ENCODE measurements at regions not wholly inside any gene's neighbourhood (a gene's known extent, or its start where the extent isn't known, plus 50 kb on each side); places are given as distances from the start of the nearest gene placed in this dataset.
A peak's percentile ranks its signal among the peaks of the same experiment; 100 is the strongest.

DNA sequence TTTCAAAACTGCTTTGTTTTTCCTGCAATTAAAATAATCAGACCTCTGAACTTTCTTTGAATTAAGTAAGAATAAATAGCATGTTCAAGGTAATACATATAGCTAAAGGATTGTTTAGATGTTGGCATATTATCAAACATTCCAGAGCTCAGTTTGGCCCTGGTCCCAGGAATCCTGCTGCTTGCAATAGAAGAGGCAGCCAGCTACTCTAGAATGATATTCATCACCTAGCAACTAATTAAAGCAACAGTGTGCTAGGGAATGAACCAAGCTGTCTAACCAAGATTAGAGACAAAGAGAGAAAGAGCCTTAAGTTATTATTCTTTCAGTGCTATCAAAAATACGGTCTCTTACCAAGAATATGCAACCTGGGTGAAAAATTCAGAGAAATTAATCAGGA, 460.9 kb downstream of the GABRG1 start:
- ATAC-seq (peak; percentile 86), DNase-seq (peak; percentile 31 to 53)
- intact Hi-C loops (cut with DNase I, micrococcal nuclease): no loop called here

DNA sequence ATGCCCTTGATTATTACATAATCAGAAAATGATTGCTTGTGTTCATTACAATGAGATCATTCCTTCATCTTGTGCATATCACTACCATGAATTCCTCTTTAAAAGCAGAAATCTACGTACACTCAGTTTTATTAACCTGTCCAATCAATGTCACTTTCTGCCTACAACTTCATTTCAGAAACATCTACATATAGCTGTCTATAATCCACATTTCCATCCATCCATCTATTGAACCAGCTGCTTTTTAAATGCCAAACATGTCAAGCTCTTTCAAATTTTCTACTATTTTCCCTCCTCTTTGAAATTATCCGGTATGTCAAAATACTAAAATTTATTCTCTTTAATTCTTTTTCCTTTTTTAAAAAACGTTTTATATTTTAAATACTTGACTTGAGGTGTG, 462.0 kb downstream of the GABRG1 start:
- DNase-seq: no peak
- intact Hi-C loops (cut with DNase I, micrococcal nuclease): no loop called here

DNA sequence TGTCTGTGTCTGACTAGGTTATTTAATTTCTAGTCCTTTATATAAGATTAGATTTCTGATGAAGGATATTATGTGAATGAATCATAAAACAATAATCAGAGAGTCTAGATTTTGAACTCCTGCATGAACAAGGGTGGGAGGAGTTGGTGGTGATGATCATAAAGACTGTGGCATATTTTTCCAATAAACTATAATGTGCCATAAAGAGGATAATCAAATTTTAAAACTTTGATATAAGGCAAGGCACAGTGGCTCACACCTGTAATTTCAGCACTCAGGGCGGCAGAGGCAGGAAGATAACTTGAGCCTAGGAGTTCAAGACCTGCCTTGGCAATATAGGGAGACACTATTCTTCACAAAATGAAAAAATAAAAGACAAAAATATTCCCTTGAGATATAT, 473.3 kb downstream of the GABRG1 start:
- ATAC-seq (peak; percentile 90), DNase-seq (peak; percentile 19 to 27)
- intact Hi-C loops (cut with DNase I, micrococcal nuclease): no loop called here

More for the DNA sequence above, 462.0 kb downstream of the GABRG1 start:
- no peak for ATAC-seq

DNA sequence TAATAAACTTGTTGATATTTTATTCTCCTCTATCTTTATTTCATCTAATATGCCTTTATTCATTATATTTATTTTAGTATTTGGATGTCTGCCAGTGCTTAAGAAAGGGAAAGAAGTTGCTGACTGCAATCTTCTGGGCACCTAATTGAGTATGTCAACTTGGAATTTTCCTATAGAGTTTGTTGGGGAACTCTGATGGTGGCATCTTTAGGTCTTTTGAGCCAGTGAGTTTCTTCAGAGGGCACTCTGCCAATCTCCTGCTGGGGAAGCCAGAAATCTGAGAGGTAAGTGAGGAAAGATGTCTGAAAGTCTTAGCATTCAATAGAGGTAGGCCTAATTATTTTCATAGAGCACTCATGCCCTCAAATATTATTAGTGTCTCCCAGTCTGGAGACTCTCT, 475.0 kb downstream of the GABRG1 start:
- no peak for DNase-seq
- intact Hi-C loops (cut with DNase I, micrococcal nuclease): no loop called here
- no peak for ATAC-seq

DNA sequence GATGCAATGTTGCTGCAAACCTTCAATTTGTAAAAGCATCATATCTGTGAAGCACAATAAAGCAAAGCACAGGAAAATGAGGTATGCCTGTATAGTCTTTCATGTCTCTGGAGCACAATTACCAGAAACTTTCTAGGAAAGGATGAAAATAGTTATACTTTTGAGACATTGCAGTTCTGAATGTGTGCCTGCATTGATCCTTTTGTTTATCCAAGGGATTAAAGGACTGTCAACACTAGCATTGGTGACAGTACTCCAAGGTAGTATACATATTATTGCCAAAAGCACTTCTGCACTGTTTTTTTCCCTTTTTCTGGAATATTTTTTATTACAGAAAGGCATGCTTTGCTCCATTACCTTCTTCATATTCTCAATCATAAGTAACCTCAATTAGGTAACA, 476.0 kb downstream of the GABRG1 start:
- ATAC-seq: peak; percentile 20

DNA sequence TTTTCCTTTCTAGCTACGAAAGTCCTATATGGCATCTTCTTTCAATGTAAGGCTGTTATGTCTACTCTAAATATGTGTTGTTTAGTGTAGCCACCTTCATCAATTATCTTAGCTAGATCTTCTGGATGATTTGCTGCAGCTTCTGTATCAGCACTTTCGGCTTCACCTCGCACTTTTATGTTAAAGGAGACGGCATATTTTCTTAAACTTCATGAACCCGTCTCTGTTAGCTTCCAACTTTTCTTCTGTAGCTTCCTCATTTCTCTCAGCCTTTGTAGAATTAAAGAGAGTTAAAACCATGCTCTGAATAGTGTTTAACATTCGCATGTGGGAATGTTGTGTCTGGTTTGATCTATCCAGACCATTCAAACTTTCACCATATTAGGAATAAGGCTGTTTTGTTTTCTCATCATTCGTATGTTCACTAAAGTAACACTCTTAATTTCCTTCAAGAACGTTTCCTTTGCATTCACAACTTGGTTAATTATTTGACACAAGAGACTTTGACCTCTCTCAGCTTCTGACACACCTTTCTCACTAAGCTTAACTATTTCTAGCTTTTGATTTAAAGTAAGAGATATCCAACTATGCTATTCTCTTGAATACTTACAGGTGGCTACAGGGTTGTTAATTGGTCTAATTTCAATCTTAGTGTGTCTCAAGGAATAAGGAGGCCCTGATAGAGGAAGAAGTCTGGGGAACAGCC, 476.8 kb downstream of the GABRG1 start:
- ATAC-seq: peak; percentile 83
- no peak for DNase-seq
- intact Hi-C loops (cut with DNase I, micrococcal nuclease): no loop called here

More for the DNA sequence above, 476.0 kb downstream of the GABRG1 start:
- DNase-seq: no peak
- intact Hi-C loops (cut with DNase I, micrococcal nuclease): no loop called here

DNA sequence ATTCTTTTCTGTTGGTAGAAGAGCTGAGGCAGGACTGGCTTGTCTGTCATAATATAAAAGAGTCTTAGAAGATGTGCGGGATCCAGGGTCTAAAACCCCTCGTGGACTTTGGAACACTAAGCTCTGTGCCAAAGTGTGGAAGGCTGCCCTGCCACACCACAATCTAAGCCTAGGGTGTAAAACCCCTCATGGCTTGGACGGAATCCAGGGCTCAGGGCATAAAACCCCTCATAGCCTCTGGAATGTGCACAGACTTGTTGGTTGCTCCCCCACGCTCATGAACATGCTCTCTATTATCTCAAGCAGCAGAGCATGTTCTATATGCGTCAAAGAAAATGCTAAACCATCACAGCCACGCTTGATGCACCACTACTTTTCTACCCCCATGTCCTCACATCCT, 483.6 kb downstream of the GABRG1 start:
- ATAC-seq (no peak), DNase-seq (peak in 1 of 2 donors; percentile 12)
- intact Hi-C loops (cut with DNase I, micrococcal nuclease): no loop called here

DNA sequence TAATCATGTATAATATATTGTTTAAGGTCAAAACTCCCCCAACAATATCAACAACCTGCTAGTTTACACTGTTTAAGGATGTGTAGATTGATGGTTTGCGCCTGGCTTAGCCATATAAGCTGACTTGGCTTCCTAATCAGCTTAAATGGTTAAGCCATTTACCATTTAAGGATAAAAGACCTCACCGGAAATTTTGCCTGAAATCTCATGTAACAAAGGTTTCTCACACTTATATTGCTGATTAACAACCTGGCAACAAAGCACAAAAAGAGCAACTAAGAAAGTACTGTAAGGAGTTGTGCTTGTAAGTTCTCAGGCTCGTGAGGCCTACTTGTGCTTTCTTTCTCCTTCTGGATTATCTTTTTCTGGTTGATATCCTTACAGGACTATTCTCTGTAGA, 485.2 kb downstream of the GABRG1 start:
- intact Hi-C loops (cut with DNase I, micrococcal nuclease): no loop called here
- peak; percentile 71 for ATAC-seq
- no peak for DNase-seq

DNA sequence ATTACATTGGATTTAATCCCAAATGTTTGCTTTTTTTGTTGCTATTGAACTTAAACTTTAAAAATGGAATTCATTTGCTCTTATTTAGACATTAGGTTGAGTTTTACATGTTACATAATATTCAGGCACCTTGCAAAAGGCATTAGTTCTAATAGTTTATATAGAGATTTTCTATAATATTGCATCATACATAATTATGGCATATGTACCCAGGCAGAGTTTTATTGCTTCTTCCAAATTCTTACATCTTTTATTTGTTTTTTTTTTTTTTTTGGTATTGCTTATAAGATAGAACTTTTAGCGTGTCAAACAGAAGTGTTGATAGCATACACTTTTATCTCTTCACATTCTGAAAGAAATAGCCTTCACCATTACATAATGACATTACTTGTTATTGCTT, 487.7 kb downstream of the GABRG1 start:
- intact Hi-C loops (cut with DNase I, micrococcal nuclease): no loop called here
- DNase-seq (no peak), ATAC-seq (no peak)

DNA sequence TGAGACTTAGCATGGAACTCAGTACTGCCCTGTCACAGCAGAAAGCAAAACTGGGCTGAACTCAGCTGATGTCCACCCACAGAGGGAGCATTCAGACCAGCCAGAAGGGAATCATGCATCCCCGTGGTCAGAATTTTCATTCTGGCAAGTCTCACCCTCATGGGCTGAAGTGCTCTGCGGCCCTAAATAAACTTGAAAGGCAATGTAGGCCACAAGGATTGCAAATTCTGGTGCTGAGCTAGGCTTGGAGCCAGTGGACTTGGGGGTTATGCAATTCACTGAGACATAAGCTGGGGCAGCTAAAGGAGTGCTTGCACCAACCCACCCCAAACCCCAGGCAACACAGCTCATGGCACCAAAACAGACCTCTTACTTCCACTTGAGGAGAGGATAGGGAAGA, 494.1 kb downstream of the GABRG1 start:
- intact Hi-C loops (cut with DNase I, micrococcal nuclease): no loop called here
- DNase-seq (no peak), ATAC-seq (no peak)

DNA sequence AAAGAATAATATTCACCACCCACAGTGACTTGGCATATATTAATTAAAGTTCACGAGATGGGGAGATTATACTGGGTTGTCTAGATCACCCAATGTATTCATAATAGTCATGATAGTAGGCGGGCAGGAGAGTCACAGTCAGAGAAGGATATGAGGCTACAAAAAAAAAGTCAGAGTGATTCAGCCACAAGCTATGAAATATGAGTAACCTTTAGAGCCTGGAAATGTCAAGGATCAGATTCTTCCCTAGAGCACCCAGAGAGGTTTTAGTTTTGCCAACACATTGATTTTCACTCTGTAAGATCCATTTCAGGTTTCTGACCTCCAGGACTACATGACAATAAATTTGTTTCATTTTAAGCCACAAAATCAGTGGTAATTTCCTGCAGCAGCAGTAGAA, 501.9 kb downstream of the GABRG1 start:
- ATAC-seq (peak; percentile 48), DNase-seq (no peak)
- intact Hi-C loops (cut with DNase I, micrococcal nuclease): no loop called here

DNA sequence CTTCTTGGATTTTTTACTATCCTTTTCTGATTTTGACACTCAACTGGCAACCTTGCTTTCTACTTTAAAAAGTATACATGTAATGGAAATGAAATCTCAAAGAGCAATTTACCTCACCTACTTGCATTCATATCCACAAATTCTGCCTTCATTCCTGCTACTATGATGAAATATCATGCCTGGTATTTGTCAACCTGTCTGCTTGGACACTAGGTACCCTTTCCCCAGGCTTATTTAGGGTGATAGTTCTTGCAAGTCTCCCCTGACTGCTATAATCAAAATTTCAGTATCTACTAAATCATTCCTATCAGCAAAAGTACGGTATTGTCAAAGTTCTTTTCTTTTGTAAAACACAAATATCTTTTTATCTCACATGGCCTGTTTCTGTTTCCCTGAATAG, 503.0 kb downstream of the GABRG1 start:
- ATAC-seq: no peak
- no peak for DNase-seq
- intact Hi-C loops (cut with DNase I, micrococcal nuclease): no loop called here

DNA sequence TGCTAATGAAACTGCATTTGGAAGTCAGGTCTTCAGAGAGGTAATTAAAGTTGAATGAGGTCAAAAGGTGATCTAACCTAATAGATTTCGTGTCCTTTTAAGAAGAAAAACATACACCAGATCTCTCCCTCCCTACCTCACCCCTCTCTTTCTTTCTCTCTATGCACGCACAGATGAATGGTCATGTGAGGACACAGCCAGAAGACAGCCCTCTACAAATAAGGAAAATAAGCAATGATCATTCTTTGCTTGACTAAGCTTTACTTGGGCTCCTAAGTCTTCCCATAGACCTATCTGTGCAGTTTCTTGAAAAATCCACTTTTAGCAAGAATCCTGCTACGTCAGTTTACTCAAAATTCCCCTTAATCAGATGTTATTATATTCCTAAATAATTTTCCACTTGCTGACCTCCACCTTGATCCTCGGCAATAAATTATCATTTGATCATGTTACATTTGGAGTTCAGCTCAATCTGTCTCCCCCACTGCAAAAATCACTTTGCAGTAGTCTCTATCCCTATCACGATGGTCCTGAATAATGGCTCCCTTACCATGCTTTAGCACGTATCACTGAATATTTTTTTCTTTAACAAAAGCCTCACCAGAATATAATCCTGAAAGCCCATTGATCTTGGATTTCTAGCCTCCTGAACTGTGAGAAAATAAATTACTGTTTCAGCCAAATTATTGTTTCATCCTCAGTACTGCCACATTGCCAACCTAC, 527.3 kb downstream of the GABRG1 start:
- DNase-seq (no peak), ATAC-seq (no peak)
- intact Hi-C loops (cut with DNase I, micrococcal nuclease): no loop called here

DNA sequence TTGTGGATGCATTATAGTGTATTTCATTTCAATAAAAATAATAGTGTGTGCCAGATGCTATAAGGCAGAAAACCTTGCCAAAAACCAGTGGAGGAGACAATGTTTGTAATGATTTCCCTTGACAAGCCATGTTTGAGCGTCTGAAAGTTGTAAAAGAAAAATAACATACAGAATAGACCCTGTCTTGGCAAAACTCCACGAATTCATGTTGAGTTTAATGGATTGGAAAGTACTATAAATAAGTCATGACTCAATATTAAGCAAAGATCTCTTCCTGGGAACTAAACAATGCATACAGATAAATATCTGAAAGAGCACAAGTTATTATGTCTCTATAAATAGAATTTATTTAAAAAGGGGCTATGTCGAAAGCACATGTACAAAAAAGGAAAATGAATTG, 543.5 kb downstream of the GABRG1 start:
- DNase-seq (no peak), ATAC-seq (no peak)
- intact Hi-C loops (cut with DNase I, micrococcal nuclease): no loop called here

DNA sequence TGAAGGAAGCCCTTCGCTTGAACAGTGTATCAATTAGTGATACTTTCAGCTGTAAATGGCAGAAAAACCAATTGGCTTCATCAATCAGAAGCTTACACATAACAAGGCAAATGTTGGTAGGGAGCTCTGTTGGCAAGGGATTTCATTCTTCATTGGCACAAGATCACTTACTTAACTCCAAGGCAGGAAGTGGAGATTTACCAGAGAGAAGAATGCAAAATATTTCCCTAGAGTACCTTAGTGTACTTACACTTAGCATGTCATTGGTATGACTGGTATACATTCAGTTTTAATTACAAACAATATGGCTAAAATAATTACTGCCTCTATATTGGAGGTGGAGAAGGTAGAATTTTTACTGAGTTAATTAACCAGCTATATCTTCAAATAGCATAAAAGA, 545.0 kb downstream of the GABRG1 start:
- no peak for DNase-seq
- intact Hi-C loops (cut with DNase I, micrococcal nuclease): no loop called here
- no peak for ATAC-seq

DNA sequence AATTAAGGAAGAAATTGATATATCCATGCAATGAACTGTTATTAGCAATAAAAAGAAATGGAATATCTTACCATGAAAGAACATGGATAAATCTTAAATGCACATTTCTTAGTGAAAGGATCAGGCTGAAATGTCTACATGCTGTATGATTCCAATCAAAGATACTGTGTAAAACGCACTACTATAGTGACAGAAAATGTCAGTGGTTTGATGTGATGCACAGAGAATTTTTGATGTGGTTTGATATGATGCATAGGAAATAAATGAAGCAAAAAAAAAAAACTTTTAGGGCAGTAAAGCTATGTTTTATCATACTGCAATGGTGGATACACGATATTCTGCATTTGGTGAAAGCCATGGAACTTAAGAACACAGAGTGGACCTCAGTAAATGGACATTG, 547.6 kb downstream of the GABRG1 start:
- no peak for DNase-seq
- no peak for ATAC-seq
- intact Hi-C loops (cut with DNase I, micrococcal nuclease): no loop called here

DNA sequence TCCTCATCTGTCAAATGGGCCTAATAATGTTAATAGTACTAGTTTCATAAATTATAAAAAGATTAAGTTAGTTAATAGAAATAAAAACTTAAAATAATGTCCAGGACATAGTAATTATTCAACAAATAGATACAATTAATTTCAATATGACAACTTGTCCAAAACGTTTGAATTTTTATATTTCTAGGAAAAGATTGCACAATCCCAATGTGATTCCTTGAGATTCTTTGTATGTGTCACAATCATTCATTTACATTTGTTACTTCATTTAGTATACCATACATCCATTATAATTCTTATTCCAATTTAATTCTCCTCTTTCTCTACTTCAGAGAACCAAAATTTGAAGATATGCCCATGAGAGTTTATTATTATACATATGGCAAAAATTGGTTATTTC, 554.2 kb downstream of the GABRG1 start:
- ATAC-seq (no peak), DNase-seq (no peak)
- intact Hi-C loops (cut with DNase I, micrococcal nuclease): no loop called here

DNA sequence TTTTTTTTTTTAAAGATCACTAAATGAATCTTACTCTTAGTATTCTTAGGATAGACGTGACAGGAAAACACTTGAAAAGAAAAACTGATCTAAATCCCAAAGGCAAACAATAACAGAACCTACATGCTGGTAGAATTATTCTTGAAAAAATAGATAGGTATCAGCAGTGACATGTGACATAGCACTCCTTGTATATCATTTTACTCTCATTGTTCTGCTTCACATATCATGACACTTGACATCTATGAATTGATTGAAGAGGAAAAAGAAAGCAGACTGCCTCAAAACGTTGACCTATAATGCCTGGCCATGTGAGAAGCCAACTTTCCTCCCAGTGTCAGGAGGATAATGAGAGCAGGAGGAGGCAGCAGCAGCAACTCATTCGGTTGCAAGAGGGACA, 555.2 kb downstream of the GABRG1 start:
- DNase-seq (no peak), ATAC-seq (no peak)
- intact Hi-C loops (cut with DNase I, micrococcal nuclease): no loop called here

DNA sequence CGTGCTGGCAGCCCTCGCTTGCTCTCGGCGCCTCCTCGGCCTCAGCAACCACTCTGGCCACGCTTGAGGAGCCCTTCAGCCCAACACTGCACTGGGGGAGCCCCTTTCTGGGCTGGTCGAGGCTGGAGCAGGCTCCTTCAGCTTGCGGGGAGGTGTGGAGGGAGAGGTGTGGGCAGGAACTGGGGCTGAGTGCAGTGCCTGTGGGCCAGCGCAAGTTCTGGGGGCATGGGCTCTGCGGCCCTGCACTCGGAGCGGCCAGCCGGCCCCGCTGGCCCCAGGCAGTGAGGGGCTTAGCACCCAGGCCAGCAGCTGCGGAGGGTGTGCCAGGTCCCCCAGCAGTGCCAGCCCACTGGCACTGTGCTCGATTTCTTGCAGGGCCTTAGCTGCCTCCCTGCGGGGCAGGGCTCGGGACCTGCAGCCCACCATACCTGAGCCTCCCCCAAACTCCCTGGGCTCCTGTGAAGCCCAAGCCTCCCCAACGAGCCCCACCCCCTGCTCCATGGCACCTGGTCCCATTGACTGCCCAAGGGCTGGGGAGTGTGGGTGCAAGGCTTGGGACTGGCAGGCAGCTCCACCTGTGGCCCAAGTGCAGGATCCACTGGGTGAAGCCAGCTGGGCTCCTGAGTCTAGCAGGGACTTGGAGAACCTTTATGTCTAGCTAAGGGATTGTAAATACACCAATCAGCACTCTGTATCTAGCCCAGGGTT, 556.8 kb downstream of the GABRG1 start:
- ATAC-seq: no peak
- intact Hi-C loops (cut with DNase I, micrococcal nuclease): no loop called here
- DNase-seq: no peak

DNA sequence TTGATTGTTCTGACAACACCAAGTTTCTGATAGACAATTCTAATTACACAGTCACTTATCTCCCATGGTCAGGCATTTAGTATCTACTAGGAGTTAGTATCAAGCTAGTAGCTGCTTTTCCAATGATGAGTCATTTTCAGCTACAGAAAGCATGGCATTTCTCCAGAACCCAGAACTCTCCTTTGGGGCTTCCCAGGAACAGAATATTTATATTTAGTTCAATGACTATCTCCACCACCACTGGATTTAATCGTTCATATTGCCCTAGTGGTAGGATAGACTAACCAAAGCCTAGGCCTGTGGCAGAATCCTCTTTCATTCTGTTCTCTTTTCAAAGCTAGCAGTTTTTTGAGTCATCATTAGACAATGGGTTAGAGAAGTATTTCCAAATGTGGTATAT, 569.4 kb downstream of the GABRG1 start:
- DNase-seq: no peak
- intact Hi-C loops (cut with DNase I, micrococcal nuclease): no loop called here
- ATAC-seq: no peak
